ENCODE measurements at regions not wholly inside any gene's neighbourhood (a gene's known extent, or its start where the extent isn't known, plus 50 kb on each side); places are given as distances from the start of the nearest gene placed in this dataset.

GRCh38 chr11:134478611-134479010 is 66.6 kb upstream of the B3GAT1 start:
- TF ChIP-seq, protein P1, sequence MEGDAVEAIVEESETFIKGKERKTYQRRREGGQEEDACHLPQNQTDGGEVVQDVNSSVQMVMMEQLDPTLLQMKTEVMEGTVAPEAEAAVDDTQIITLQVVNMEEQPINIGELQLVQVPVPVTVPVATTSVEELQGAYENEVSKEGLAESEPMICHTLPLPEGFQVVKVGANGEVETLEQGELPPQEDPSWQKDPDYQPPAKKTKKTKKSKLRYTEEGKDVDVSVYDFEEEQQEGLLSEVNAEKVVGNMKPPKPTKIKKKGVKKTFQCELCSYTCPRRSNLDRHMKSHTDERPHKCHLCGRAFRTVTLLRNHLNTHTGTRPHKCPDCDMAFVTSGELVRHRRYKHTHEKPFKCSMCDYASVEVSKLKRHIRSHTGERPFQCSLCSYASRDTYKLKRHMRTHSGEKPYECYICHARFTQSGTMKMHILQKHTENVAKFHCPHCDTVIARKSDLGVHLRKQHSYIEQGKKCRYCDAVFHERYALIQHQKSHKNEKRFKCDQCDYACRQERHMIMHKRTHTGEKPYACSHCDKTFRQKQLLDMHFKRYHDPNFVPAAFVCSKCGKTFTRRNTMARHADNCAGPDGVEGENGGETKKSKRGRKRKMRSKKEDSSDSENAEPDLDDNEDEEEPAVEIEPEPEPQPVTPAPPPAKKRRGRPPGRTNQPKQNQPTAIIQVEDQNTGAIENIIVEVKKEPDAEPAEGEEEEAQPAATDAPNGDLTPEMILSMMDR (conservative IDR thresholded peaks at IDR 0.05; ENCODE audit: low read length), result no peak
- TF ChIP-seq EZH2phosphoT487 (IDR thresholded peaks at IDR 0.05; ENCODE audit: borderline replicate concordance), result no peak

Measured in Loucy (cell line).